HEK293 (cell line): ENCODE measurements at regions not wholly inside any gene's neighbourhood (a gene's known extent, or its start where the extent isn't known, plus 50 kb on each side); places are given as distances from the start of the nearest gene placed in this dataset.

Source experiments
- CTCF ChIA-PET: fragments of 350-600 bp; formaldehyde crosslinking; extraction: SDS; loops from one replicate; lab custom pipeline; 2021; ENCODE audit warnings: antibody characterized with exemption; lab: Yijun Ruan, JAX
- POLR2A ChIA-PET: fragments of 300-600 bp; formaldehyde crosslinking; extraction: SDS; loops from one replicate; lab custom pipeline; 2020; ENCODE audit warnings: antibody characterized with exemption, inconsistent platforms; lab: Yijun Ruan, JAX
- H3K27ac ChIP-seq: fragments of 200-500 bp; sonication (Bioruptor generic); 2 replicates; pipeline ENCODE4 v1.5.1; 2014; ENCODE audit warnings: low read depth, low read length, control low read depth, inconsistent platforms; ENCODE audit errors: extremely low read depth
- H3K36me3 ChIP-seq, 2 experiments: fragments of 200-500 bp in 1 of 2; sonication (Bioruptor generic) in 1 of 2; 1 replicate in 1 of 2; 2 replicates in 1 of 2; pipeline ENCODE4 v1.5.1; 2014 to 2017; ENCODE audit warnings: inconsistent platforms in 2 of 2, low read length in 2 of 2; ENCODE audit not compliant: control insufficient read depth in 2 of 2, insufficient read depth in 1 of 2
- H3K4me1 ChIP-seq: fragments of 200-500 bp; sonication (Bioruptor generic); 2 replicates; pipeline ENCODE4 v1.5.1; 2014; ENCODE audit warnings: mild to moderate bottlenecking, low read length, inconsistent platforms; ENCODE audit not compliant: control insufficient read depth, insufficient read depth
- H3K4me3 ChIP-seq: 2 replicates; pipeline ENCODE4 v1.5.1; 2011; ENCODE audit warnings: low read depth, mild to moderate bottlenecking, control low read depth, low read length, moderate library complexity
- H3K9me3 ChIP-seq: fragments of 200-500 bp; sonication (Bioruptor generic); 2 replicates; pipeline ENCODE4 v1.5.1; 2014; ENCODE audit warnings: low read depth, low read length, inconsistent platforms; ENCODE audit not compliant: control insufficient read depth, insufficient read depth
- BCL11A ChIP-seq: fragments of 450-650 bp; formaldehyde crosslinking; IDR thresholded peaks from 2 replicates; pipeline ENCODE4 v1.5.1; 2016; ENCODE audit warnings: low read depth, missing biosample characterization, missing genetic modification characterization
- GFI1B ChIP-seq: fragments of 450-650 bp; formaldehyde crosslinking; IDR thresholded peaks from 2 replicates; pipeline ENCODE4 v1.5.1; 2016; ENCODE audit warnings: missing biosample characterization, missing genetic modification characterization
- GLIS2 ChIP-seq: fragments of 450-650 bp; formaldehyde crosslinking; IDR thresholded peaks from 2 replicates; pipeline ENCODE4 v1.5.1; 2016; ENCODE audit warnings: missing biosample characterization, missing genetic modification characterization
- HOXD13 ChIP-seq: sonication (generic); formaldehyde crosslinking; IDR thresholded peaks from 2 replicates; pipeline ENCODE4 v1.8.0; 2022; ENCODE audit warnings: missing genetic modification reagents, borderline replicate concordance
- KLF7 ChIP-seq: fragments of 450-650 bp; formaldehyde crosslinking; IDR thresholded peaks from 2 replicates; pipeline ENCODE4 v1.5.1; 2016; ENCODE audit warnings: missing biosample characterization, missing genetic modification characterization, borderline replicate concordance
- KLF8 ChIP-seq: fragments of 450-650 bp; formaldehyde crosslinking; IDR thresholded peaks from 2 replicates; pipeline ENCODE4 v1.5.1; 2016; ENCODE audit warnings: missing biosample characterization, missing genetic modification characterization
- PATZ1 ChIP-seq: fragments of 450-650 bp; formaldehyde crosslinking; IDR thresholded peaks from 2 replicates; pipeline ENCODE4 v1.5.1; 2016; ENCODE audit warnings: missing biosample characterization, missing genetic modification characterization
- REPIN1 ChIP-seq: fragments of 450-650 bp; formaldehyde crosslinking; IDR thresholded peaks from 2 replicates; pipeline ENCODE4 v1.5.1; 2017; ENCODE audit warnings: missing biosample characterization, missing genetic modification characterization, low read depth
- SP3 ChIP-seq: fragments of 450-650 bp; formaldehyde crosslinking; IDR thresholded peaks from 2 replicates; pipeline ENCODE4 v1.5.1; 2016; ENCODE audit warnings: missing biosample characterization, missing genetic modification characterization
- WT1 ChIP-seq: fragments of 450-650 bp; formaldehyde crosslinking; IDR thresholded peaks from 2 replicates; pipeline ENCODE4 v1.5.1; 2016; ENCODE audit warnings: missing biosample characterization, missing genetic modification characterization
- ZBTB1 ChIP-seq: fragments of 450-650 bp; formaldehyde crosslinking; IDR thresholded peaks from 2 replicates; pipeline ENCODE4 v1.5.1; 2016; ENCODE audit warnings: missing biosample characterization, missing genetic modification characterization
- ZBTB21 ChIP-seq: fragments of 450-650 bp; formaldehyde crosslinking; IDR thresholded peaks from 2 replicates; pipeline ENCODE4 v1.5.1; 2017; ENCODE audit warnings: missing biosample characterization, missing genetic modification characterization
- ZBTB8A ChIP-seq: fragments of 450-650 bp; formaldehyde crosslinking; IDR thresholded peaks from 2 replicates; pipeline ENCODE4 v1.5.1; 2016; ENCODE audit warnings: missing biosample characterization, missing genetic modification characterization
- ZFHX2 ChIP-seq: fragments of 450-650 bp; formaldehyde crosslinking; conservative IDR thresholded peaks from 2 replicates; pipeline ENCODE4 v1.5.1; 2016; ENCODE audit warnings: missing biosample characterization, missing genetic modification characterization
- ZNF148 ChIP-seq: fragments of 450-650 bp; formaldehyde crosslinking; IDR thresholded peaks from 2 replicates; pipeline ENCODE4 v1.5.0; 2017; ENCODE audit warnings: missing biosample characterization, missing genetic modification characterization, borderline replicate concordance
- ZNF155 ChIP-seq: fragments of 450-650 bp; formaldehyde crosslinking; IDR thresholded peaks from 2 replicates; pipeline ENCODE4 v1.5.1; 2016; ENCODE audit warnings: missing biosample characterization, missing genetic modification characterization
- ZNF211 ChIP-seq: fragments of 450-650 bp; formaldehyde crosslinking; IDR thresholded peaks from 2 replicates; pipeline ENCODE4 v1.5.1; 2016; ENCODE audit warnings: low read depth, missing biosample characterization, missing genetic modification characterization
- ZNF280C ChIP-seq: fragments of 450-650 bp; formaldehyde crosslinking; IDR thresholded peaks from 2 replicates; pipeline ENCODE4 v1.5.1; 2016; ENCODE audit warnings: missing biosample characterization, missing genetic modification characterization
- ZNF366 ChIP-seq: fragments of 450-650 bp; formaldehyde crosslinking; conservative IDR thresholded peaks from 2 replicates; pipeline ENCODE4 v1.5.1; 2016; ENCODE audit warnings: missing biosample characterization, missing genetic modification characterization
- ZNF391 ChIP-seq: fragments of 450-650 bp; formaldehyde crosslinking; IDR thresholded peaks from 2 replicates; pipeline ENCODE4 v1.5.1; 2016; ENCODE audit warnings: low read depth, missing biosample characterization, missing genetic modification characterization, borderline replicate concordance
- ZNF404 ChIP-seq: fragments of 450-650 bp; formaldehyde crosslinking; IDR thresholded peaks from 2 replicates; pipeline ENCODE4 v1.5.1; 2017; ENCODE audit warnings: missing biosample characterization, missing genetic modification characterization
- ZNF416 ChIP-seq: fragments of 450-650 bp; formaldehyde crosslinking; IDR thresholded peaks from 2 replicates; pipeline ENCODE4 v1.5.1; 2016; ENCODE audit warnings: missing biosample characterization, missing genetic modification characterization
- ZNF426 ChIP-seq: fragments of 450-650 bp; formaldehyde crosslinking; IDR thresholded peaks from 2 replicates; pipeline ENCODE4 v1.5.1; 2017; ENCODE audit warnings: missing biosample characterization, missing genetic modification characterization, mild to moderate bottlenecking, inconsistent platforms, moderate library complexity
- ZNF48 ChIP-seq: fragments of 450-650 bp; formaldehyde crosslinking; IDR thresholded peaks from 2 replicates; pipeline ENCODE4 v1.5.1; 2016; ENCODE audit warnings: missing biosample characterization, missing genetic modification characterization
- ZNF580 ChIP-seq: fragments of 450-650 bp; formaldehyde crosslinking; IDR thresholded peaks from 2 replicates; pipeline ENCODE4 v1.5.1; 2016; ENCODE audit warnings: missing biosample characterization, missing genetic modification characterization
- ZNF600 ChIP-seq: fragments of 450-650 bp; formaldehyde crosslinking; IDR thresholded peaks from 2 replicates; pipeline ENCODE4 v1.5.1; 2016; ENCODE audit warnings: missing biosample characterization, missing genetic modification characterization
- ZNF776 ChIP-seq: fragments of 450-650 bp; formaldehyde crosslinking; IDR thresholded peaks from 2 replicates; pipeline ENCODE4 v1.5.0; 2017; ENCODE audit warnings: missing biosample characterization, missing genetic modification characterization, borderline replicate concordance
- ZNF785 ChIP-seq: fragments of 450-650 bp; formaldehyde crosslinking; IDR thresholded peaks from 2 replicates; pipeline ENCODE4 v1.5.1; 2016; ENCODE audit warnings: missing biosample characterization, missing genetic modification characterization
- ZNF830 ChIP-seq: fragments of 450-650 bp; IDR thresholded peaks from 2 replicates; pipeline ENCODE4 v1.5.0; 2018; ENCODE audit warnings: missing biosample characterization, missing genetic modification characterization, low read depth, mild to moderate bottlenecking, moderate library complexity
- TF ChIP-seq, protein P1 (sequence below): sonication (generic); formaldehyde crosslinking; IDR thresholded peaks from 2 replicates; pipeline ENCODE4 v1.8.1; 2022; ENCODE audit warnings: mild to moderate bottlenecking, moderate library complexity, missing genetic modification reagents

GRCh38 chr11:109730669-109731068 is 308.7 kb downstream of the C11orf87 start:
- TF ChIP-seq GFI1B (no peak), ZNF776 (no peak), ZNF416 (no peak), ZNF426 (tag by site-specific recombination) (no peak), SP3 (tag by site-specific recombination) (no peak), ZNF830 (tag by site-specific recombination) (no peak), KLF7 (tag by site-specific recombination) (no peak), ZNF404 (no peak), ZNF211 (tag by site-specific recombination) (no peak), ZBTB1 (tag by site-specific recombination) (no peak), ZNF148 (tag by site-specific recombination) (no peak), REPIN1 (tag by site-specific recombination) (no peak), ZNF366 (tag by site-specific recombination) (no peak), ZNF280C (tag by site-specific recombination) (no peak)
- Histone ChIP-seq H3K4me3 (no peak overlapping the region), H3K36me3 (no peaks in the 10 kb centered on the region), H3K4me1 (0 out of 2 replicates have a peak, but pooled peaks cover 2% of the 10 kb centered on the region), H3K9me3 (no peaks in the 10 kb centered on the region), H3K27ac (no peak overlapping the region)
- CTCF ChIA-PET = no interaction called here
- POLR2A ChIA-PET = no interaction called here

DNA sequence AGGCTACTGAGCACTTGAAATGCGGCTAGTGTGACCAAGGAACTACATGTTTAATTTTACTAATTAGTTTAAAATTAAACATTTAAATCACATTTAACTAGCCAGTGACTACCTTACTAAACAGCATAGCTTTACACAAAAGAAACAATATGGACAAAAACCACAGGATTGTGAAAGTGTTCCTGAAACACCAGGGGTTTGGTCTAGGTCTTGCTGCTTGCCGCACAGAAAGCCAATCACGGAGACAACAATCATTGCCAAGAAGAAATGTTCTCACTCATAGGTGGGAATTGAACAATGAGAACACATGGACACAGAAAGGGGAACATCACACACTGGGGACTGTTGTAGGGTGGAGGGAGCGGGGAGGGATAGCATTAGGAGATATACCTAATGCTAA is 309.5 kb downstream of the C11orf87 start:
- no peaks in the 10 kb centered on the region for H3K36me3 ChIP-seq
- H3K27ac ChIP-seq = no peak overlapping the region
- H3K9me3 ChIP-seq = no peaks in the 10 kb centered on the region
- no peak overlapping the region for H3K4me3 ChIP-seq
- H3K4me1 ChIP-seq = 0 out of 2 replicates have a peak, but pooled peaks cover 2% of the 10 kb centered on the region
- POLR2A ChIA-PET = no interaction called here
- CTCF ChIA-PET = no interaction called here
- TF ChIP-seq ZNF48 (tag by site-specific recombination) = no peak
- no peak for TF ChIP-seq KLF8 (tag by site-specific recombination)
- no peak for TF ChIP-seq ZBTB21 (tag by site-specific recombination)
- no peak for TF ChIP-seq ZNF155 (tag by site-specific recombination)
- no peak for TF ChIP-seq ZBTB1 (tag by site-specific recombination)
- TF ChIP-seq HOXD13 (CRISPR knock-in tag) = no peak
- TF ChIP-seq ZFHX2 (tag by site-specific recombination) = no peak
- no peak for TF ChIP-seq GLIS2 (tag by site-specific recombination)
- no peak for TF ChIP-seq ZNF600 (tag by site-specific recombination)
- no peak for TF ChIP-seq ZNF580 (tag by site-specific recombination)
- no peak for TF ChIP-seq ZNF391 (tag by site-specific recombination)
- TF ChIP-seq PATZ1 = no peak
- no peak for TF ChIP-seq ZNF785
- no peak for TF ChIP-seq BCL11A (tag by site-specific recombination)
- TF ChIP-seq, protein P1, sequence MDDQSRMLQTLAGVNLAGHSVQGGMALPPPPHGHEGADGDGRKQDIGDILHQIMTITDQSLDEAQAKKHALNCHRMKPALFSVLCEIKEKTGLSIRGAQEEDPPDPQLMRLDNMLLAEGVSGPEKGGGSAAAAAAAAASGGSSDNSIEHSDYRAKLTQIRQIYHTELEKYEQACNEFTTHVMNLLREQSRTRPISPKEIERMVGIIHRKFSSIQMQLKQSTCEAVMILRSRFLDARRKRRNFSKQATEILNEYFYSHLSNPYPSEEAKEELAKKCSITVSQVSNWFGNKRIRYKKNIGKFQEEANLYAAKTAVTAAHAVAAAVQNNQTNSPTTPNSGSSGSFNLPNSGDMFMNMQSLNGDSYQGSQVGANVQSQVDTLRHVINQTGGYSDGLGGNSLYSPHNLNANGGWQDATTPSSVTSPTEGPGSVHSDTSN (CRISPR knock-in tag) = no peak
- TF ChIP-seq WT1 (tag by site-specific recombination) = no peak
- no peak for TF ChIP-seq ZBTB8A (tag by site-specific recombination)
